Stimulated activated memory B cell treated with anti-CD40 and anti-IgM and Interleukin-4, amounts not matched to agents 10 μg/mL and 1 μg/mL and 100 μg/mL, for 72 hours (primary cell): ENCODE measurements at regions not wholly inside any gene's neighbourhood (a gene's known extent, or its start where the extent isn't known, plus 50 kb on each side); places are given as distances from the start of the nearest gene placed in this dataset.

ENCODE experiments used
- ATAC-seq: fragments of 150-1000 bp; cut with Tn5 transposase; 2 replicates; pipeline ENCODE4 v1.10.0; 2021
- H3K27ac Mint-ChIP-seq: one replicate; pipeline ENCODE4 v1.8.0; 2022; ENCODE audit warnings: mild to moderate bottlenecking, mixed read lengths
- H3K27me3 Mint-ChIP-seq: one replicate; pipeline ENCODE4 v1.8.0; 2022; ENCODE audit warnings: mixed read lengths
- H3K36me3 Mint-ChIP-seq: one replicate; pipeline ENCODE4 v1.8.0; 2022; ENCODE audit warnings: mixed read lengths
- H3K4me1 Mint-ChIP-seq: one replicate; pipeline ENCODE4 v1.8.0; 2022; ENCODE audit warnings: mixed read lengths
- H3K4me3 Mint-ChIP-seq: one replicate; pipeline ENCODE4 v1.8.0; 2022; ENCODE audit warnings: mild to moderate bottlenecking, moderate library complexity, mixed read lengths
- H3K9me3 Mint-ChIP-seq: one replicate; pipeline ENCODE4 v1.8.0; 2022; ENCODE audit warnings: mixed read lengths

DNA sequence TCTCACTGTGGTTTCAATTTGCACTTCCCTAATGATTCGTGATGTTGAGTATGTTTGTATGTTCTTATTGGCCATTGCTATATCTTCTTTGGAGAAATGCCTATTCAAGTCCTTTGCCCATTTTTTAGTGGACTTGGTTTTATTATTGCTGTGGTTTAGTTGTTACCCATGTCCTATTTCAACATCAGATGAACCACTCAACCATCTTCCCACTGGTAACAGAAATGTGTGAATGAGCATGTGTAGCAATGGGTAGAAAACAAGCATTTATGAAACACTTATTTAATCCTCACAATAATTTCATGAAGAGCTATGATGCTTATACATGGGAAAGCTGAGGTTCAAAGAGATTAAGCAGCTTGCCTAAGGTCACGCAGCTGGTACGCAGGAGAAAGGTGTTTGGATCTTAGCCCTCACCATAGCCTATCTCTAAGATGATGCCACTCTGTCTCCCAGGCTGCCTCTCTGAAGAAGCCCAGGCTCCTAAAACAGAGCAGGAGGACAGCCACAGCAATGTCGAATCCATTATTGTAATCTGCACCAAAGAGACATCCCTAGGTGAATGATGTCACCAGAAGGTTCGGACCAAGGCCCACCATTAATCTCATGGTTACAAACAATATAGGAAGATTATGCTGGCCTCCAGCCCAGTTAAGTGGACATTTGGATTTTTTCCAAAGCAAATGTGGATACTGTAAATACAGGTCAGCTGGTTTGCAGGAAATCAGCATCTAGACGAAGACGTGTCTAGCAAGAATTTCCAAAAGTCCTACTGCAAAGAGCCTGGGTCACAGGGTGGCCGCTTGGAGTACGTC is 447.6 kb upstream of the ZMIZ1 start:
- Mint-ChIP-seq H3K27ac (no peak overlapping the region), H3K4me1 (no peaks in the 10 kb centered on the region), H3K4me3 (no peak overlapping the region), H3K27me3 (peaks cover 39% of the 10 kb centered on the region), H3K36me3 (no peaks in the 10 kb centered on the region), H3K9me3 (no peaks in the 10 kb centered on the region)
- no peak for ATAC-seq

DNA sequence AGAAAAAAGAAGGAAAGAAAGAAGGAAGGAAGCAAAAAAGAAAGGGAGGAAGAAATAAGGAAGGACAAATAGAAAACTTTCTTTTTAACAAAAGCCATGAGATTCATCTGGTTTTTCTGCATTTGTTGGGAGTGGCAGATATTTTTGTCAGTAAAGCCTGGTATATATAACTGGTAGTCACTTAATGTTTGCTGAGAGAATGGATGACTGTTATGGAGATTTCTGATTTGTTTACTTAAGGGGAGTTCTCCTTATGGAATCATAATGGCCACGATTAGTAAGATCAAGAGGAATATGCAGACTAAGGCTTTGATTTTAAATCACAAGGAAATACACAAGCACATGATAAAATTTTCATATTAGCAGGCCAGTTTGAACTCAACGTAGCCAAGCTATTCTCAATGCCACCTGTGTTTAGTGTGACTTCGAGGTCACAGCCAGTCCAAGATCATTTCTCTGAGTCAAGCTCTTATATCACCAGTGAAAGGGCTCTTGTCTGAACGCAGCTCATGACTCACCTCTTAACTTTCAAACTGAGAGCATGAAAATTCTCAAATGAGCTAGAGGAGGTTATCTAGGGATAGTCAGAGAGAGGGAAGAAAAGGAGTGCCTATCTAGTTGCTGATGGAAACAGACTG is 445.1 kb upstream of the ZMIZ1 start:
- peaks cover 48% of the 10 kb centered on the region for H3K27me3 Mint-ChIP-seq
- H3K9me3 Mint-ChIP-seq, result no peaks in the 10 kb centered on the region
- no peaks in the 10 kb centered on the region for H3K4me1 Mint-ChIP-seq
- no peak for ATAC-seq
- no peaks in the 10 kb centered on the region for H3K36me3 Mint-ChIP-seq
- no peak overlapping the region for H3K27ac Mint-ChIP-seq
- no peak overlapping the region for H3K4me3 Mint-ChIP-seq

DNA sequence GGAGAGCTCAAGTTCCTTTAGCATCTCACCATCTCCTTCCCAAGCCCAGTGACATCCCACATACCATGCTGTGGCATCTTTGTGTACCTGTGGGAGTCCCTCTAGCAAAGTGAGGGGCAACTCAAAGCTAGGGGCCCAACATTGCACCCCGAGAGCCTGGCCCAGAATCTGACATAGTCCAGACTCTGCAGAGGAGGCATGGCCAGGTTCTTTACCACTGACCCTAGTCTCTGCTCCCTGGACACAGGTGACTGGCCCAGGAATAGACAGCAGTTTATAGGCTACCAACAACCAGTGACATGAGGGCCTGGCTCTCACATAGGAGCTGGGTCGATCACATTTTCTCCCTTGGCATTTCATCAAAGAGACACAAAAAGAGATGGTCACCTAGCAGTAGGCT is 444.0 kb upstream of the ZMIZ1 start:
- peaks cover 59% of the 10 kb centered on the region for H3K27me3 Mint-ChIP-seq
- H3K4me1 Mint-ChIP-seq, result no peaks in the 10 kb centered on the region
- ATAC-seq, result peak; percentile 9
- H3K27ac Mint-ChIP-seq, result no peak overlapping the region
- H3K4me3 Mint-ChIP-seq, result no peak overlapping the region
- H3K36me3 Mint-ChIP-seq, result no peaks in the 10 kb centered on the region
- no peaks in the 10 kb centered on the region for H3K9me3 Mint-ChIP-seq

DNA sequence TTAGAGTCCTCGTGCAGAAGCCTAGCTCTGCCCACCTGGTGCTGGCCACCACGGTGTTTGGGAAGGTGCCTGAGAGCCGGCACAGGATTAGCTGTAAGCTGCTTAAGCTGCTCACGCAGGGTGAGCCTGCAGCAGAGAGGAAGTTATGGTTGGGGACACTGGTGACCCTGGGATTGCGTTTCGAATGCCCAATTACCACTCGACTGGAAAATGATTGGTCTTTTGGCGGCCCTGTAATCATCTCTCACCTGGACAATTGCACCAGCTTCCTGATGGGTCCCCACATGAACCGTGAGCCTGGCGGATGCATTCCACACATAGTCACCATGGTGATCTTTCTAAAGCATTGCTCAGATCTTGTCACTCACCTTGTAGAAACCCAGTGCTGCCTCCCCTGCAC is 442.3 kb upstream of the ZMIZ1 start:
- Mint-ChIP-seq H3K27me3 (peaks cover 57% of the 10 kb centered on the region), H3K4me3 (no peak overlapping the region), H3K36me3 (no peaks in the 10 kb centered on the region), H3K9me3 (no peaks in the 10 kb centered on the region), H3K27ac (no peak overlapping the region), H3K4me1 (no peaks in the 10 kb centered on the region)
- ATAC-seq, result no peak

DNA sequence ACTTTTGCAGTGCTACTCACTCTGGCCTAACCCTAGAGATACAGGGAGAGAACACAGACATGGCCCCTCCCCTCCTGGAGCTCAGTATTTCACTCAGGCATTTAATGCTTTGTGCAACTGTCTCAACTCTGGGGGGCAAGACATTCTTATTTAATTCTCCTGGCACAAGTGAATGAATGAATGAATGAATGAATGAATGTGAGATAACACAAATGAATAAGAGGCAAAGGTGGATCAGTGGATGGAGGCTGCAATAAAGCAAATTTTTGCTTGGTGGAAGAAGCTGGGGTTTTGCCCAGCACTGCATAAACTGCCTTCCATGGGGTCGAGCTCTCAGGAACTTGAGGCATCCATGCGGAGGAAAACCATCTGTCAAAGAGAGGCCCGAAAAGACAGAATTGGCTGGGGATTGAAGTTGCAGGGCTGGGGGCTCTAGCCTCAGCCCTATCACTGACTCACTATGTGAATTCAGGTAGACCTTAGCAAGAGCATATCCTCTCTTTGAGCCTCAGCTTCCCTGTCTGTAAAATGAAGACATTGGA is 441.4 kb upstream of the ZMIZ1 start:
- H3K9me3 Mint-ChIP-seq, result no peaks in the 10 kb centered on the region
- H3K27ac Mint-ChIP-seq, result no peak overlapping the region
- H3K4me1 Mint-ChIP-seq, result no peaks in the 10 kb centered on the region
- peaks cover 56% of the 10 kb centered on the region for H3K27me3 Mint-ChIP-seq
- no peak overlapping the region for H3K4me3 Mint-ChIP-seq
- H3K36me3 Mint-ChIP-seq, result no peaks in the 10 kb centered on the region
- ATAC-seq, result no peak

DNA sequence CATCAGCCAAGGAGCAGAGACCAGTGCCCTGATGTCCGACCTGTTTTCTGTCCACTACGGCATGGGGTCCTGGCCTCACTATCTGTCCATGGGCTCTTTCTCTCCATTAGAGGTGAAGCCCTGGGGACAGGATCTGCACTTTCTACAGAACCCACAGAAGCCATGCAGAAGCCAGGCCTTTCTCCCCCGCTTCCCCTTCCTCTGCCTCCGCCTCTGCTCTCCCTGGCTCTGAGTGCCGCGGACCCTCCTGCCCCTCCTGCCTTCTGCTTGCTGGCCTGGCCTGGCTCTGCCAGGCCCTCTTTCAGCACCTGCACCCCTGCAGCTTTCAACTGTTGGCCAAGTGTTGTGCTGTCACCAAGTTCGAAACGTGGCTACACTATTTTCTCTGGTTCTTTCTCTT is 439.8 kb upstream of the ZMIZ1 start:
- no peak for ATAC-seq
- no peaks in the 10 kb centered on the region for H3K36me3 Mint-ChIP-seq
- H3K27ac Mint-ChIP-seq, result no peak overlapping the region
- H3K9me3 Mint-ChIP-seq, result no peaks in the 10 kb centered on the region
- no peak overlapping the region for H3K4me3 Mint-ChIP-seq
- peaks cover 43% of the 10 kb centered on the region for H3K27me3 Mint-ChIP-seq
- no peaks in the 10 kb centered on the region for H3K4me1 Mint-ChIP-seq

DNA sequence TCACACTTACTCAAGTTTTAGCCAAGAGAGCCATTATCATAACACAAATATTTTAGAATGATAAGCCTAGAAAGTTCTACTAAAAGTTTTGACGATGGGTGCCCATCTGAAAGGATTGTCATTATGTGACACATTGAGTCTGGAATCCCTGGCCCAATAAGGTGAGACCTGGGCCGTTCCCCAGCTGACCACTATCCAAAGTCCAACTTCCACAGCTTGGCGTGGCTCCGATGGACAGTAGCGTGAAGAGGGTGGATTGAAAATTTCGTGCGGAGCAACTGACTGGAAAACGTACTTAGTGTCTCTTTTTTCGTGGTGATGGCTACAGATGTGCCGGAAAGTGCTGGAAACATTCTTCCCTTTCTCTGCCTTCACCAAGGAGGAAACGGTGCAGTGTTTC is 439.0 kb upstream of the ZMIZ1 start:
- H3K27me3 Mint-ChIP-seq, result peaks cover 48% of the 10 kb centered on the region
- H3K36me3 Mint-ChIP-seq, result no peaks in the 10 kb centered on the region
- H3K27ac Mint-ChIP-seq, result no peak overlapping the region
- no peak overlapping the region for H3K4me3 Mint-ChIP-seq
- peaks cover 6% of the 10 kb centered on the region for H3K4me1 Mint-ChIP-seq
- no peak for ATAC-seq
- no peaks in the 10 kb centered on the region for H3K9me3 Mint-ChIP-seq

DNA sequence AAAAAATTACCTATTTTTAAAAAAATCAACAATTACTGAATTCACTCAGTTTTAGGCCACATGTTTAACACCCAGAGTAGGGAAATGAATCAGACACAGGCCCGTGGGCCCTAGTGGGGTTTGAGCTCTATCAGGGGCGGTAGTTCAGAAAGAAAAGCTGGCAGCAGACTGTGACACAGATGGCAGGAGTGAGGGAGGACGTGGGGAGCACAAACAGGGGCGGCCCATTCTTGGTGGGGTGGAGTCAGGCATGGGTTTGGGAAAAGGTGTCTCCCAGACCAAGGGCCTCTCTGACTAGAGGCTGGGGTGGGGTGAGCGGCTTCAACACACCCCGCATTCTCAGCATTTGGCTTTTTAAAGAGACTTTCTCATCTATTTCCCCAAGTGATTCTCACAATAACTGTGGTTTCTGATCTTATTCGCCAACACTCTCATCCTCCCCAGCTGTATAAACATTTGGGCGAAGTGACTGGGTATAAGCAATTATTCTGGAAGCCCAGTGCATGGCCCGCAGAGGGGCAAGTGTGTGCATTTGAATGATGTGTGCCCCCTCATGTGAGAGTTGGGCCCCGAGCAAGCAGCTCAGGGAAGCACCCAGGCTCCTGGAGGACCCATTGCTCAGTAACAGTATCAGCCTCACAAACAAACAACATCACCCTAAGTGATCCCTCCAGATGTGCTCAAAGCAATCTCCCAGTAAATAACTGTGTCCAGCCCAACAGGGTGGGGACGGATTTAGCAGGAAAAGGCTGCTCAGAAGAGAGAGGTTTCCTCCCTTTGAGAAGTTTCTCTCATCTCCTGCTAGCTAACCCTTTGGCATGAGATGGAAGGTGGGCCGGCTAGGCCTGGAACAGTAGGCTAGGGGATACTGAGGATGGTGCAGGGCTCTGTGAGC is 437.6 kb upstream of the ZMIZ1 start:
- H3K4me1 Mint-ChIP-seq, result peaks cover 9% of the 10 kb centered on the region
- H3K27ac Mint-ChIP-seq, result no peak overlapping the region
- peaks cover 47% of the 10 kb centered on the region for H3K27me3 Mint-ChIP-seq
- H3K4me3 Mint-ChIP-seq, result no peak overlapping the region
- no peaks in the 10 kb centered on the region for H3K36me3 Mint-ChIP-seq
- ATAC-seq, result peak; percentile 53
- H3K9me3 Mint-ChIP-seq, result no peaks in the 10 kb centered on the region

DNA sequence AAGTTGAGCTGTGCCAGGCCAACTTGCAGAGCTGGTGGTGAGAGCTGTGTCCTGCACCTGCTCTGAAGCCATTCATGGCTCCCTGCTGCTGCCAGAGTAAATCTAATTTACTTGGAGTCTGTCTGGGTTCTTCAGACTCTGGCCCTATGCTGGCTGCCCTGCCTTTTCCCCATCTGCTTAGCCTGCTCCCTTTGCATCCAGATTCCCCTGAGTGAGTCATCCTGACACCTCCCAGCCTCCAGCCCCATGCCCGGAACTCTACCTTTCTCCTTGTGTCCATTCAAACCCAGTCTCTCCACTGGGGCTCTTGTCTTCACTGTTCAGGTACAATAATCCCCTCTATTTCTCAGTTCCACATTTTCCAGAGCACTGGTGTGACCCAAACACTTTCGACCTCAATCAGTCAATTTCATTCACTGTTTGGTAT is 434.4 kb upstream of the ZMIZ1 start:
- no peak overlapping the region for H3K27ac Mint-ChIP-seq
- H3K9me3 Mint-ChIP-seq, result no peaks in the 10 kb centered on the region
- ATAC-seq, result peak; percentile 66
- no peaks in the 10 kb centered on the region for H3K36me3 Mint-ChIP-seq
- peaks cover 24% of the 10 kb centered on the region for H3K27me3 Mint-ChIP-seq
- no peak overlapping the region for H3K4me3 Mint-ChIP-seq
- H3K4me1 Mint-ChIP-seq, result peaks cover 9% of the 10 kb centered on the region

DNA sequence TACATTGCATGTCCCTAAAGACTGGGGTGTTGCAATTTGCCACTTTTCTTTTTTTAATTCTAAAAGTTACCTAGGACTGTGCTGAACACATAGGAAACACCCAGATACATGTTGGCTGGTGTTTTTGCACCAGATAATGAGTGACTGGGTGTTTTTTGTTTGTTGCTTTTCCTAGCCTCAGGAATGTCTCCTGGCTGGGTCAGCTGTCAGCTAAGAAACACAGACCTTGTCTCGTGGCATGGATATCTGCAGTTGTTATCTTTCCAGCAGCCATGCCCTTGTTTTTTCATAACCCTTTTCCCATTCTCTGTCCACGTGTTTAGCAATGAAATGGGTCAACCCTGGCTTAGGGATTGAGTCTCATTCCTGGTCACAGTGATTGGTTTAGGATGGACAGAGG is 433.9 kb upstream of the ZMIZ1 start:
- H3K36me3 Mint-ChIP-seq, result no peaks in the 10 kb centered on the region
- no peak overlapping the region for H3K4me3 Mint-ChIP-seq
- H3K27ac Mint-ChIP-seq, result no peak overlapping the region
- H3K27me3 Mint-ChIP-seq, result peaks cover 20% of the 10 kb centered on the region
- ATAC-seq, result no peak
- peaks cover 9% of the 10 kb centered on the region for H3K4me1 Mint-ChIP-seq
- no peaks in the 10 kb centered on the region for H3K9me3 Mint-ChIP-seq

DNA sequence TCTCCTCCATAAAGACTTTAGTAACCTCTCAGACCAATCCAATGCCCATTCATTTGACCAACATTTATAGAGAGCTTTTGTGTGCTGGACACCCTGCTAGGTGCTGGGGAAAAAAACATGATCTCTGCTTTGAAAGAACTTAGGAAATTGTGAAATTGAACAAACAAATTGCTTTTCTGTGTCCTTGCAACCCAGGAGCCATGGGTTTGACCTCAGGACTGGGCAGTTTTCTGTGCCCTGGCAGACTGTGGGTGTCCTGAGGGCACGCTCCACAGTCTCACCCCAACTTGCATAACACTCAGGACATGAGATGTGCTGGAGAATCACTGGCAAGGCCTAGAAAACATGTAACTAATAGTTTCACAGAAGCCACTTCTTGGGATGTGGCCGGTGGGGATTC is 429.1 kb upstream of the ZMIZ1 start:
- no peak for ATAC-seq
- H3K27me3 Mint-ChIP-seq, result peaks cover 13% of the 10 kb centered on the region
- H3K4me3 Mint-ChIP-seq, result no peak overlapping the region
- no peaks in the 10 kb centered on the region for H3K36me3 Mint-ChIP-seq
- H3K4me1 Mint-ChIP-seq, result peaks cover 14% of the 10 kb centered on the region
- H3K9me3 Mint-ChIP-seq, result no peaks in the 10 kb centered on the region
- no peak overlapping the region for H3K27ac Mint-ChIP-seq

DNA sequence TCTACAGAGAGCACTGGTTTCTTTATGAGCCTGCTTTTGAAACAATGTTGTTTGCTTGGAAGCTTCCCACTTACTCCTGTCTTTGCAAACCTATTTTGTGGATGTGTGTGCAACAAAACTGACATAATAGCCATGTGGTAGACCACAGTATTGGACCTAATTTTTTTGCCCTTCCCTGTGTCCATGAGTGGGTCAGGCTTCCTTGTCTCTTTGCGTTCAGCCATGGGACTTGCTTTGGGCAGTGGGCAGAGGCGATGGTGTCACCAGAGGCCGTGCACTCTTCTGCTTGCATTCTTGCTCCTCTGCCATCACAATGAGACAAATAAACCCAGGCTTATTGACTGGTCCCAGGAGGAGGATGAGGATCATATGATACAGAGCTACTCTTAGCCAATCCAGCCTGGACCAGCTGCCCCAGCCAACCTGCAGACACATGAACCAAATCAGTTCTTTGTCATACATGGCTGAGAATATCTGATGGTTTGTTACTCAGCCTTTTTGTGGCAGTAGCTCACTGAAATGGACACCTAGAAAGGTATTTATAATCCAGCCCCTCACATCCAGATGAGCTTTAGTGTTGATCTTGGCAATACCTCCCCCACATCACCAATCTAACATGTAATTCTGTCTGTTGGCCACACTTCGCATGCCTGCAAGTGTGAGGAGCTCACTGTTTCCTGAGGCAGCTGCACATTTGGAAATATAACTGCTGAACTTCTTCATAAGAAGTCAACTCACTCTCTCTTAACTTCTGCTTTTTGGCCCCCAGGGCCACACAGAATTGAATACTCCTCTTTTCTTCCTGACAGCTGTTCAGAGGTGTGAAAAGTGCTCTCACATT is 427.8 kb upstream of the ZMIZ1 start:
- Mint-ChIP-seq H3K36me3 (no peaks in the 10 kb centered on the region), H3K4me3 (no peak overlapping the region), H3K4me1 (peaks cover 10% of the 10 kb centered on the region), H3K9me3 (no peaks in the 10 kb centered on the region), H3K27me3 (peaks cover 9% of the 10 kb centered on the region), H3K27ac (no peak overlapping the region)
- ATAC-seq, result peak; percentile 64

DNA sequence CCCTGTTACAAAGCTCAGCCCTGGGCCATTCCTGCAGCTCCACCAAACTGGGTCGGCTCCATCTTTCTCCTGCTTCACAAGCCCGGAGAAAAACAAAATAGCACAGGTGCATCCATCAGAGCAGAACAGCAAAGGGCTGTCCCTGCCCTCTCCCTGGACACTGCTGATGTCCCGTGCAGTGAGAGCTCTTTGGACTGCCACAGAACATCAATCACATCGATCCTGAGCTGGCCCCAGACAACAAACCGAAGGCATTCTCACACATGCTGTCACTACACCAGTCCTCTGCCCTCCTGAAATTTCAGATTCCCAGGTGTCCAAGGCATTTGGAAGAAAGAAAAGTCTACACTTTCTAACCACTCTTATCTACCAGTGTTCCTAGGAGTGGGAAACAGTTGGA is 427.1 kb upstream of the ZMIZ1 start:
- Mint-ChIP-seq H3K27me3 (peaks cover 9% of the 10 kb centered on the region), H3K9me3 (no peaks in the 10 kb centered on the region), H3K27ac (no peak overlapping the region), H3K4me3 (no peak overlapping the region), H3K4me1 (peaks cover 10% of the 10 kb centered on the region), H3K36me3 (no peaks in the 10 kb centered on the region)
- ATAC-seq, result no peak

DNA sequence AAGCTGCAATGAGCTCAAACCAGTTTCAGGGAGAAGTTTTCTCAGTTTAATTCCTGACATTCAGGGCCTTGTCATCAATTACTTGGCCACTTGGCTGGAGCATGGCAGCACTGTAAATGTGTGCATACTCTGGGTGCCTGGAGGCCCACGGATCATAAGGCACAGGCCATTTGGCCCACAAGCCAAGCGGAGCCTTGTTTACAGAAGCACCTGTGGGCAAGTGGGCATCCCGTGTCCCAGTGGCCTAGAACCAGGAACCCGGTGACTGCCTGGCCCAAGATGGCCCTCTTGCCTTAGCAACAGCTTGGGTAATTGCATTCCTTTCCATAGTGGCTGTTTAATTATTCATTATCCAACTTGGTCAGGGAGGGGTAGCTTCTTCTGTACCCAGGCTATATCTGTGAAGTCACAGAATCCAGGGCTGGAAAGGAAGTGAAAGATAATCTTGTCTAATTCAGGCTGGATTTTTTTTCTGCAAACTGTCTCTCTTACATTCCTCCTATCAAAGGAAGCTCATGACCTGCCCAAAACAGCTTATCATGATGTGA is 426.4 kb upstream of the ZMIZ1 start:
- Mint-ChIP-seq H3K27ac (no peak overlapping the region), H3K4me3 (no peak overlapping the region), H3K36me3 (no peaks in the 10 kb centered on the region), H3K27me3 (peaks cover 9% of the 10 kb centered on the region), H3K9me3 (no peaks in the 10 kb centered on the region), H3K4me1 (peaks cover 10% of the 10 kb centered on the region)
- ATAC-seq, result no peak
